GM21367 (cell line): ENCODE measurements at regions not wholly inside any gene's neighbourhood (a gene's known extent, or its start where the extent isn't known, plus 50 kb on each side); places are given as distances from the start of the nearest gene placed in this dataset.

ENCODE experiments used
- ATAC-seq: cut with Tn5 transposase; IDR thresholded peaks from one replicate; pipeline ENCODE4 v1.9.1; 2021; ENCODE audit not compliant: unreplicated experiment

DNA sequence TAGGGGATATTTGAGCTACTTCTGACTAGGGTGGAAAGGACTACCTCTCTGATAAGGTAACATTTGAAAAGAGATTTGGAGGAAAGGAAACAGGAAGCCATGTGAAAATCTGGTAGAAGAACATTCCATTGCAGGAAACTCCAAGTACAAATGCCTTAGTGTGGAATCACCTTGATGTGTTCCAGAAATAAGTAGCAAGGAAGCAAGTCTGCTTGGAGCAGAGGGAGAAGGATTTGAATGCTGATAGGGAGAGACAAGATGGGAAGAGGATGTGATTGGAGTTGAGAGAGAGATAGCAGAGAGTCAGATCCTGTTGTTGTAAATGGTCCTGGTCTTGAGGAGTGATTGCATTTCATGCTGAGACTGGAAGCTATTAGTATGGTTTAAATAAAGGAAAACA is 335.1 kb upstream of the DCBLD2 start:
- ATAC-seq = no peak

GRCh38 chr3:99232696-99233095 is 331.2 kb upstream of the DCBLD2 start:
- ATAC-seq = no peak

DNA sequence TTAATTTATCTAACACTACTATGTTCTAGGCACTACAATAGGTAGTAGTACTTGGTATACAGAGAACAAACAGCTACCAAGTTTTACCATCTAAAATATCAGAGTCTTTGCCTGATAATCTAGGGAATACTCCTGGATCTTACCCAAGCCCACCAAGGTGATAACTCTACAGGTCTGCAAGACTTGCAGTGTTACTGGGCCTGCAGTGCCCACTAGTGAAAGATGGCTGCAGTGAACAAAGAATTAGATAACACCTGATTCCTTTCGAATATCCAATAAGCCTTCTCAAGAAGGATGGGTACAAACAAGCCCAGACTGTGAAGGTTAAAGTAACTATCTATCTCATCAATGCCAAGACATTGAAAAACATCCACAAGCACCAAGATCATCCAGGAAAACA is 317.0 kb upstream of the DCBLD2 start:
- no peak for ATAC-seq

DNA sequence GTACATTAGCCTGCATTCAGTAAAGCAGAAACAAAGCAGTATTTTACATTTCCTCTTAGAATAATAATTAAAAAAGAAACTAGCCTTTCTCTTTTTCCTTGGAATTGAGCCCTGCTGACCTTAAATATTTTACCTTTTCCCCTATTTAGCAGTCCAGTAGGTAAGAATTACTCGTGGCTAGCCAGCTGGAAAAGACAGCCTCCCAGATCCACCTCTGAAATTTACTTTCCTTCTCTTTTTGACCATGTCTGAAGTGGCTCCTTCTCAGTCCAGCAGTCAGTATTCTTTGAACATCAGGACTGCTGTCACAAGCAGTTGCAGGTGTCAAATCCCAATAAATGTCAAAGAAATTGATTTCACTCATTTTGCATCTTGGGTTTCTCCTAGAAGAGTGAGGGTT is 311.5 kb upstream of the DCBLD2 start:
- ATAC-seq = no peak

DNA sequence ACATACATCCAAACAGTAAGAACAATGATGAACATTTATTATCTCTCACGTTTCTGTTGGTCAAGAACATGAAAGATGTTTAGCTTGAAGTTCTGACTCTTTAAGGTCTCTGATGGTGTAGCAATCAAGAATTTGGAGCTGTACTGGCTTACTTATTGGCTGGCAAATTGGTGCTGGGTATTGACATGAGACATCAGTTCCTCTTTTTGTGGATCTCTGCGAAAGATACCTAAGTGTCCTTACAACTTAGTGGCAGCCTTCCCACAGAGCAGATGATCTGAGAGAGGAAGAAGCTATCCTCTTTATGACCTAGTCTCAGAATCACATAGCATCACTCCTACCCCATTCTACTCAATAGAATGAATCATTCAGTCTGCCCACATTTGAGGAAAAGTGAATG is 309.8 kb upstream of the DCBLD2 start:
- no peak for ATAC-seq

DNA sequence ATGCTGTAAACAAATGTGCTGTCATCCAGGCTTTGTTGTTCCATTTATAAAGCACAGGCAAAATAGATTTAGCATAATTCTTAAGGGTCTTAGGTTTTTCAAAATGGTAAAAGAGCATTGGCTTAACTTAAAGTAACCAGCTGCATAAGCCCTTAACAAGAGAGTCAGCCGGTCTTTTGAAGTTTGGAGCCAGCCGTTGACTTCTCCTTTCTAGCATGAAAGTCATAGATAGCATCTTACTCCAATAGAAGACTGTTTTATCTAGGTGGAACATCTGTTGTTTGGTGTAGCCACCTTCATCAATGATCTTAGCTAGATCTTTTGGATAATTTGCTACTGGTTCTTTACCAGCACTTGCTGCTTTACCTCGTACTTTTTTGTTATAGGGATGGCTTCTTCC is 297.5 kb upstream of the DCBLD2 start:
- no peak for ATAC-seq

GRCh38 chr3:99191186-99191585 is 289.7 kb upstream of the DCBLD2 start:
- ATAC-seq = no peak

DNA sequence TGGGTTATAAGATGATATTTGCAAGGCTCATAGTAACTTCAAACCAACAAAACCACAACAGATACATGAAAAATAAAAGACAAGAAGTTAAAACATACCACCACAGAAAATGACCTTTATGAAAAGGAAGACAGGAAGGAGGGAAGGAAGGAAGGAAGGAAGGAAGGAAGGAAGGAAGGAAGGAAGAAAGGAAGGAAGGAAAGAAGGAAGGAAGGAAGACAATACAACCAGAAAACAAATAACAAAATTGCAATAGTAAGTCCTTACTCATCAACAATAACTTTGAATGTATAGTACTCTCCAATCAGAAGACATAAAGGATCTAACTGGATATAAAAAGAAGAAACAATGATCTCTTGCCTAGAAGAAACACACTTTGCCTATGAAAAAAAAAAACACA is 287.4 kb upstream of the DCBLD2 start:
- ATAC-seq = no peak

DNA sequence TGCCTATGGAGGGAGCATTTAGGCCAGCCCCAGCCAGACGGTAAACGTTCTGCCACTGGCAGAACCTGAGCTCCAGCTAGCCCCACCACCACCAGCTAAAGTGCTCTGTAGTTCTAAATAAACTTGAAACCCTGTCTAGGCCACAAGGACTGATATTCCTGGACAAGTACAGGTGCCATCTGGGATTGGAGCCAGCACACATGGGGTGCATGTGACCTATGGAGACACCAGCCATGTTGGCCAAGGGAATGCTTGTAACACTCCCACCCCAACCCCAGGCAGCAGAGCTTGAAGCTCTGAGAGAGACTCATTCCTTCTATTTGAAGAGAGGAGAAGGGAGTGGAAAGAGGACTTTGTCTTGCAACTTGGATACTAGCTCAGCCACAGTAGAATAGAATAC is 284.5 kb upstream of the DCBLD2 start:
- no peak for ATAC-seq

DNA sequence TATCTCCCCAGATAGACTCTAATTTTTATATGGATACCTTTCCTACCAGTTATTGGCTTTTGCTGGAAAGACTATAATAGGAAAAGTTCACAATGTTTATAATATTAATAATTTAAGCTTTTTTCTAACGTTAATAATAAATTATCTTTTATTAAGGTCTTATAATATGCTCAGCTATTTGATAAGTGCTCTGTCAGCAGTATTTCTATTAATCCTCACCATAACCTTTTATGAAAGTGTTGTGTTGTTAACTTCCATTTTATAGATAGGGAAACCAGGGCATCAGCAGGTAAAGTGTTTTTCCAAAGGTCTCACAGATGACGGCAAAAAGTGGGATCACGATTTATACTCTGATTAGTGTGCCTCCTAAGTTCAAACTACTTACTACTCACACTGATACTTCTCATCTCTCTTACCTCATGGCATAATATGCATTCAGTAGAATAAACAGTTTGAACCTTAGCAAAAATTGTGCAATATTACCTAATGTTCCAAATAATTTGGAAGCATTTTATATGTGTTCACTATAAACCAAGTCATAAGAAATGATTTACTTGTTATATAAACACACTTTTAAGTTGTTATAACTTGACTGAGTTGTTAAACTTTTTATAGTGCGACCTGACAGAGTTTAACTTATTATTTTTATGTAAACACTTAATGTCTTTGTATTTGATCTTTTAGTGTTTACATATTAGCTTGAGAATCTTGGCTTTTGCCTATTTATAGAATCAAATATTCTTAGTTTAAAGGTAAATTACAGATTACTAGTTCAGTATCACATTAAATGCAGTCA is 274.9 kb upstream of the DCBLD2 start:
- ATAC-seq = no peak

GRCh38 chr3:99175276-99175812 is 273.8 kb upstream of the DCBLD2 start:
- ATAC-seq = no peak

DNA sequence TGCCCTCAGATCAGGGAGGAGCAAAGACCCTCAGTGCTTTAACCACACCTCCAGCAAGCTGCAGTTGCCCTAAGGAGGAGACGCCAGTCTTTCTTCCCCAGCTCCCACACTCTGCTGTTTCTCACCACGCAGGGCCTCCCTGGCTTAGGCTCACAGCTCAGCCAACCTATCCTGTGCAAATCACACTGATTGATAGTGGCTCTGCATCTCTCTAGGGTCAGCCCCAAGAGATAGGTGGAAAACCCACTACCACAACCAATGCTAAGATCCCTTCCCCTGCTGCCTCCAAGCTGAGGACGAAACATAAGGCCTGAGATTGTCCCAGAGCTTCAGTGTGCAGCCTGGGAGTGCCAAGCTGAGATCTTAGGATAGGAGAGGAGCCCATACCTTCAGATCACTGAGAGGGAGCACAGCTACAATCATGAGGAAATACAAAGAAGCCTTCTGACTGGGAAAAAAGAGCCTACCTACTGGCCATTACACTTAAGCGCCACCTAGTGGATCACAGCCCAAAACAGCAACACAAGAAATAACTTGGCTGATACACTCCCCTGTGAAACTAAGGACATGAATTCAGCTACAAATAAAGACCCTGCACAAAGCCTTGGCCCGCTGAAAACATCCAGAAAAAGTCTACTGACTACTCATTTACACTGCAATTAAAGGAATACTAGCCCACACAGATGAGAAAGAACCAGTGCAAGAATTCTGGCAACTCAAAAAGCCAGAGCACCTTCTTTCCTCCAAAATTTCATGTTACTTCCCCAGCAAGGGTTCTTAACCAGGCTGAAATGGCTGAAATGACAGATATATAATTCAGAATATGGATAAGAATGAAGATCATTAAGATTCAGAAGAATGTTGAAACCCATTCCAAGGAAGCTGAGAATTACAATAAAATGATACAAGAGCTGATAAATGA is 271.5 kb upstream of the DCBLD2 start:
- no peak for ATAC-seq

DNA sequence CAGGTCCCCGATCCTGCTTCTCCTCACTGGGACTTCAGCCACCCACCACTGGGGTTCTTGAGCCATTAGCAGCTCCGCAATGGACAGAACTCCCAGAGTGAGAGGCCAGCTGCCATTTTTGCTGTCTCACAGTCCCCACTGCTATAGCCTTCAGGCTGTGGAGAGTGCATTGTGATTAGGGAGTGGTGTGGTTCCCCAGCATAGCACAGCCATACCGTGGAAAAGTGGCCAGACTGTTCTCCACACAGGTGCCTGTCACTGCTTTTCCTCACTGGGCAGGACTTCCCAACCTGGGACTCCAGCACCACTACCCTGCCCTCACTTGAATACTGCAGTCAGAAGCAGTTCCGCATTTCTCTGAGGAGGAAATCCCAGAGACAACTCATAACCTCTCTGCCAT is 270.3 kb upstream of the DCBLD2 start:
- ATAC-seq = no peak

GRCh38 chr3:99170867-99171517 is 269.5 kb upstream of the DCBLD2 start:
- ATAC-seq = no peak

GRCh38 chr3:99167071-99167470 is 265.6 kb upstream of the DCBLD2 start:
- ATAC-seq = no peak

- no peak for ATAC-seq
These were observed 261.8 kb upstream of the DCBLD2 start for GRCh38 chr3:99163314-99163713.

- ATAC-seq = no peak
These were observed 257.8 kb upstream of the DCBLD2 start for GRCh38 chr3:99159220-99159762.

GRCh38 chr3:99145031-99145430 is 243.5 kb upstream of the DCBLD2 start:
- ATAC-seq = no peak

GRCh38 chr3:99143493-99143892 is 242.0 kb upstream of the DCBLD2 start:
- no peak for ATAC-seq

GRCh38 chr3:99134986-99135385 is 233.5 kb upstream of the DCBLD2 start:
- no peak for ATAC-seq

GRCh38 chr3:99131876-99132275 is 230.4 kb upstream of the DCBLD2 start:
- no peak for ATAC-seq
